GM18519 (cell line): ENCODE measurements at regions not wholly inside any gene's neighbourhood (a gene's known extent, or its start where the extent isn't known, plus 50 kb on each side); places are given as distances from the start of the nearest gene placed in this dataset.
"Not testable (repeated sequence)": the region's sequence is repeated elsewhere in the genome, so short reads cannot be mapped to it uniquely, and the experiment has no call there.

ENCODE experiments used
- ATAC-seq: cut with Tn5 transposase; IDR thresholded peaks from one replicate; pipeline ENCODE4 v1.9.1; 2021; ENCODE audit warnings: mild to moderate bottlenecking, moderate library complexity; ENCODE audit not compliant: unreplicated experiment, low FRiP score

- no peak for ATAC-seq
Measured at GRCh38 chr9:102941868-102942267, 53.3 kb upstream of the CYLC2 start.

GRCh38 chr9:102922526-102922925 lies 72.6 kb upstream of the CYLC2 start:
- no peak for ATAC-seq

GRCh38 chr9:102911185-102911584 lies 83.9 kb upstream of the CYLC2 start:
- ATAC-seq: no peak

- ATAC-seq: not testable (repeated sequence)
Measured at GRCh38 chr9:102905795-102906194, 89.3 kb upstream of the CYLC2 start.

GRCh38 chr9:102892025-102892424 lies 103.1 kb upstream of the CYLC2 start:
- ATAC-seq: no peak

GRCh38 chr9:102888747-102889146 lies 106.4 kb upstream of the CYLC2 start:
- ATAC-seq: not testable (repeated sequence)

- ATAC-seq: no peak
Measured at GRCh38 chr9:102875687-102876086, 119.4 kb upstream of the CYLC2 start.

GRCh38 chr9:102867488-102867887 lies 127.6 kb upstream of the CYLC2 start:
- ATAC-seq: no peak

- ATAC-seq: no peak
Measured at GRCh38 chr9:102862478-102862877, 132.7 kb upstream of the CYLC2 start.

GRCh38 chr9:102855641-102856040 lies 139.5 kb upstream of the CYLC2 start:
- ATAC-seq: no peak

- ATAC-seq: no peak
Measured at GRCh38 chr9:102845827-102846371, 149.2 kb upstream of the CYLC2 start.

GRCh38 chr9:102844716-102845115 lies 150.4 kb upstream of the CYLC2 start:
- ATAC-seq: no peak

- ATAC-seq: no peak
Measured at GRCh38 chr9:102842423-102842822, 152.7 kb upstream of the CYLC2 start.

GRCh38 chr9:102841376-102841775 lies 153.8 kb upstream of the CYLC2 start:
- ATAC-seq: no peak

GRCh38 chr9:102840335-102840734 lies 154.8 kb upstream of the CYLC2 start:
- ATAC-seq: no peak

GRCh38 chr9:102832814-102833213 lies 162.3 kb upstream of the CYLC2 start:
- no peak for ATAC-seq

GRCh38 chr9:102796244-102796643 lies 198.9 kb upstream of the CYLC2 start:
- ATAC-seq: no peak

- no peak for ATAC-seq
Measured at GRCh38 chr9:102795532-102795931, 199.6 kb upstream of the CYLC2 start.

GRCh38 chr9:102779356-102779755 lies 215.8 kb upstream of the CYLC2 start:
- ATAC-seq: no peak

- ATAC-seq: no peak
Measured at GRCh38 chr9:102778746-102779145, 216.4 kb upstream of the CYLC2 start.

GRCh38 chr9:102770704-102771103 lies 224.4 kb upstream of the CYLC2 start:
- no peak for ATAC-seq

GRCh38 chr9:102769307-102769706 lies 225.8 kb upstream of the CYLC2 start:
- no peak for ATAC-seq

GRCh38 chr9:102768002-102768401 lies 227.1 kb upstream of the CYLC2 start:
- ATAC-seq: no peak
